H1 (cell line): ENCODE measurements at regions not wholly inside any gene's neighbourhood (a gene's known extent, or its start where the extent isn't known, plus 50 kb on each side); places are given as distances from the start of the nearest gene placed in this dataset.

Experiments used
- CTCF ChIA-PET: fragments of 300-600 bp; sonication (Branson Sonifier 250); formaldehyde crosslinking; loops from one replicate; lab custom pipeline; 2021; ENCODE audit not compliant: partially characterized antibody; lab: Charles Lee
- POLR2A ChIA-PET: fragments of 300-600 bp; sonication (Branson Sonifier 250); formaldehyde crosslinking; loops from one replicate; lab custom pipeline; 2021; ENCODE audit warnings: inconsistent platforms; ENCODE audit not compliant: partially characterized antibody; lab: Charles Lee
- DNase-seq, 2 experiments: peaks; one replicate each; pipeline versions ENCODE4 v3.0.0 to v3.0.0-alpha.2; 2010 to 2022; ENCODE audit warnings: low spot score in 2 of 2, low read depth in 1 of 2, mixed read lengths in 1 of 2
- FAIRE-seq: peaks from 2 replicates; lab custom pipeline; 2011; peaks lifted over from hg19 to GRCh38; lab: Jason Lieb, UNC
- H2AFZ ChIP-seq: 2 replicates; pipeline ENCODE4 v1.8.1; 2012; ENCODE audit warnings: low read length, inconsistent platforms
- H2AK5ac ChIP-seq: 2 replicates; pipeline ENCODE4 v1.6.1; 2013; ENCODE audit warnings: low read depth, low read length
- H2BK120ac ChIP-seq: replicated peaks from 2 replicates; pipeline ENCODE3; 2013; ENCODE audit warnings: low read depth, low read length, inconsistent platforms
- H2BK12ac ChIP-seq: 2 replicates; pipeline ENCODE4 v1.6.1; 2013; ENCODE audit warnings: low read depth, low read length
- H2BK15ac ChIP-seq: 2 replicates; pipeline ENCODE4 v1.6.1; 2013; ENCODE audit warnings: low read length
- H2BK20ac ChIP-seq: 2 replicates; pipeline ENCODE4 v1.6.1; 2013; ENCODE audit warnings: low read length
- H2BK5ac ChIP-seq: 2 replicates; pipeline ENCODE4 v1.6.1; 2013; ENCODE audit warnings: low read depth, low read length
- H3K14ac ChIP-seq: 2 replicates; pipeline ENCODE4 v1.6.1; 2013; ENCODE audit warnings: inconsistent platforms; ENCODE audit not compliant: insufficient read length
- H3K18ac ChIP-seq: 2 replicates; pipeline ENCODE4 v1.6.1; 2013; ENCODE audit warnings: low read length; ENCODE audit errors: extremely low read depth
- H3K23ac ChIP-seq: 2 replicates; pipeline ENCODE4 v1.6.1; 2013; ENCODE audit warnings: inconsistent platforms; ENCODE audit not compliant: insufficient read length
- H3K23me2 ChIP-seq: 2 replicates; pipeline ENCODE4 v1.6.1; 2013; ENCODE audit warnings: low read depth, low read length
- H3K27ac ChIP-seq: 2 replicates; pipeline ENCODE4 v1.6.1; 2011; ENCODE audit warnings: low read depth, low read length, inconsistent platforms
- H3K27me3 ChIP-seq, 4 experiments: replicated peaks in 1 of 4; 1 replicate in 1 of 4; 2 replicates in 3 of 4; pipeline versions ENCODE4 v1.6.1 to v1.8.1; 2011 to 2013; ENCODE audit warnings: low read length in 3 of 4, mild to moderate bottlenecking in 3 of 4, inconsistent platforms in 2 of 4, mixed read lengths in 2 of 4, moderate library complexity in 1 of 4; ENCODE audit not compliant: control insufficient read depth in 3 of 4, insufficient read depth in 3 of 4; ENCODE audit errors: extremely low read depth in 1 of 4
- H3K36me3 ChIP-seq, 4 experiments: 2 replicates each; pipeline versions ENCODE4 v1.6.1 to v1.8.1; 2011 to 2013; ENCODE audit warnings: mild to moderate bottlenecking in 4 of 4, low read length in 3 of 4, moderate library complexity in 2 of 4, control low read depth in 1 of 4, inconsistent platforms in 1 of 4; ENCODE audit not compliant: insufficient read depth in 4 of 4, control insufficient read depth in 2 of 4
- H3K4ac ChIP-seq: replicated peaks from 2 replicates; pipeline ENCODE3; 2013; ENCODE audit warnings: low read length, low read depth, mixed read lengths, inconsistent platforms; ENCODE audit not compliant: insufficient read length
- H3K4me1 ChIP-seq, 4 experiments: replicated peaks in 1 of 4; 1 replicate in 1 of 4; 2 replicates in 3 of 4; pipeline versions ENCODE4 v1.6.1 to v1.8.1; 2011 to 2013; ENCODE audit warnings: low read length in 3 of 4, inconsistent platforms in 2 of 4, mixed read lengths in 1 of 4; ENCODE audit not compliant: insufficient read depth in 4 of 4, control insufficient read depth in 3 of 4
- H3K4me2 ChIP-seq, 2 experiments: 2 replicates each; pipeline versions ENCODE4 v1.6.1 to v1.8.1; 2011 to 2013; ENCODE audit warnings: low read depth in 2 of 2, low read length in 2 of 2, control low read depth in 1 of 2, inconsistent platforms in 1 of 2, mild to moderate bottlenecking in 1 of 2; ENCODE audit not compliant: insufficient read depth in 1 of 2
- H3K4me3 ChIP-seq, 4 experiments: fragments of 200-600, 300-600 bp in 1 of 4; sonication (generic), shearing (Covaris generic), sonication (Bioruptor Twin) in 1 of 4; 2 replicates each; pipeline versions ENCODE4 v1.5.1 to v1.8.1; 2011 to 2016; ENCODE audit warnings: low read length in 4 of 4, low read depth in 3 of 4, control low read depth in 2 of 4, inconsistent platforms in 2 of 4, mild to moderate bottlenecking in 2 of 4, mixed read lengths in 1 of 4, moderate library complexity in 1 of 4; ENCODE audit not compliant: insufficient read depth in 2 of 4; ENCODE audit errors: extremely low read depth in 1 of 4
- H3K56ac ChIP-seq: replicated peaks from 2 replicates; pipeline ENCODE3; 2013; ENCODE audit warnings: low read depth, mild to moderate bottlenecking, mixed read lengths, low read length, inconsistent platforms; ENCODE audit not compliant: insufficient read length
- H3K79me1 ChIP-seq: 2 replicates; pipeline ENCODE4 v1.6.1; 2013; ENCODE audit warnings: low read depth, low read length, control low read depth
- H3K79me2 ChIP-seq, 2 experiments: 2 replicates each; pipeline versions ENCODE4 v1.6.1 to v1.8.1; 2012 to 2013; ENCODE audit warnings: low read length in 2 of 2, mild to moderate bottlenecking in 2 of 2, inconsistent platforms in 1 of 2; ENCODE audit not compliant: insufficient read depth in 2 of 2, control insufficient read depth in 1 of 2
- H3K9ac ChIP-seq, 4 experiments: replicated peaks in 1 of 4; 1 replicate in 1 of 4; 2 replicates in 3 of 4; pipeline versions ENCODE4 v1.6.1 to v1.8.1; 2011 to 2013; ENCODE audit warnings: low read depth in 3 of 4, low read length in 3 of 4, control low read depth in 2 of 4, mild to moderate bottlenecking in 2 of 4, moderate library complexity in 2 of 4, inconsistent platforms in 1 of 4; ENCODE audit errors: extremely low read depth in 1 of 4
- H3K9me3 ChIP-seq, 2 experiments: 2 replicates each; pipeline versions ENCODE4 v1.6.1 to v1.8.1; 2012 to 2013; ENCODE audit warnings: mild to moderate bottlenecking in 2 of 2, moderate library complexity in 2 of 2, control low read depth in 1 of 2, inconsistent platforms in 1 of 2, low read depth in 1 of 2, low read length in 1 of 2, mixed read lengths in 1 of 2; ENCODE audit not compliant: insufficient read depth in 2 of 2
- H4K20me1 ChIP-seq, 2 experiments: replicated peaks in 1 of 2; 2 replicates each; pipeline versions ENCODE3 to v1.8.1; 2011 to 2013; ENCODE audit warnings: inconsistent platforms in 2 of 2, low read length in 2 of 2, mild to moderate bottlenecking in 1 of 2; ENCODE audit not compliant: insufficient read depth in 2 of 2, control insufficient read depth in 1 of 2
- H4K5ac ChIP-seq: 2 replicates; pipeline ENCODE4 v1.6.1; 2013; ENCODE audit warnings: low read length, low read depth, mixed read lengths, inconsistent platforms; ENCODE audit not compliant: insufficient read length
- H4K8ac ChIP-seq: 2 replicates; pipeline ENCODE4 v1.8.0; 2013; ENCODE audit warnings: mild to moderate bottlenecking, moderate library complexity, low read length, inconsistent platforms; ENCODE audit not compliant: insufficient read depth; ENCODE audit errors: extremely low read depth
- H4K91ac ChIP-seq: replicated peaks from 2 replicates; pipeline ENCODE3; 2013; ENCODE audit warnings: low read length, mixed read lengths, inconsistent platforms; ENCODE audit not compliant: insufficient read length
- ATF3 ChIP-seq: IDR thresholded peaks from 2 replicates; pipeline ENCODE4 v1.6.1; 2011; ENCODE audit warnings: low read depth, mild to moderate bottlenecking, low read length; ENCODE audit not compliant: insufficient read depth
- CTBP2 ChIP-seq: IDR thresholded peaks from 2 replicates; pipeline ENCODE4 v1.7.0; 2011; ENCODE audit warnings: borderline replicate concordance, mild to moderate bottlenecking, moderate library complexity, mixed read lengths, low read length; ENCODE audit not compliant: insufficient read depth, insufficient read length
- E2F6 ChIP-seq: IDR thresholded peaks from 2 replicates; pipeline ENCODE4 v1.6.1; 2012; ENCODE audit warnings: inconsistent platforms
- EP300 ChIP-seq, 2 experiments: IDR thresholded peaks; 1 replicate in 1 of 2; 2 replicates in 1 of 2; pipeline ENCODE4 v1.6.1; 2011 to 2012; ENCODE audit warnings: low read depth in 2 of 2, low read length in 2 of 2, mild to moderate bottlenecking in 2 of 2, borderline replicate concordance in 1 of 2, inconsistent platforms in 1 of 2, moderate library complexity in 1 of 2
- JUN ChIP-seq: IDR thresholded peaks from 2 replicates; pipeline ENCODE4 v1.6.1; 2011; ENCODE audit warnings: low read depth, mild to moderate bottlenecking, improper control_type of control experiment, low read length
- MAX ChIP-seq: IDR thresholded peaks from 2 replicates; pipeline ENCODE4 v1.6.1; 2012; ENCODE audit warnings: inconsistent platforms
- POLR2A ChIP-seq, 2 experiments: IDR thresholded peaks; 1 replicate in 1 of 2; 2 replicates in 1 of 2; pipeline ENCODE4 v1.6.1; 2011; ENCODE audit warnings: low read depth in 2 of 2, low read length in 2 of 2, mild to moderate bottlenecking in 2 of 2; ENCODE audit errors: control extremely low read depth in 1 of 2
- POLR2AphosphoS5 ChIP-seq: IDR thresholded peaks from 2 replicates; pipeline ENCODE4 v1.6.1; 2011; ENCODE audit warnings: low read depth, low read length
- RAD21 ChIP-seq, 2 experiments: IDR thresholded peaks in 1 of 2; conservative IDR thresholded peaks in 1 of 2; 2 replicates each; pipeline ENCODE4 v1.6.1; 2011; ENCODE audit warnings: low read depth in 2 of 2, low read length in 2 of 2, improper control_type of control experiment in 1 of 2, inconsistent platforms in 1 of 2, mild to moderate bottlenecking in 1 of 2, moderate library complexity in 1 of 2
- RFX5 ChIP-seq: IDR thresholded peaks from 2 replicates; pipeline ENCODE4 v1.6.1; 2011; ENCODE audit warnings: low read depth, low read length, improper control_type of control experiment, borderline replicate concordance
- RNF2 ChIP-seq: fragments of 200-900, 300-1000 bp; sonication (generic); IDR thresholded peaks from 2 replicates; pipeline ENCODE4 v1.7.1; 2016; ENCODE audit warnings: borderline replicate concordance, low read depth, mild to moderate bottlenecking, antibody characterized with exemption, low read length; ENCODE audit not compliant: poor library complexity, severe bottlenecking; ENCODE audit errors: missing control alignments
- WGBS, 2 experiments: shearing (Covaris generic) in 1 of 2; methylation state at CpG; one replicate each; pipeline versions ENCODE4 v1.1.6 to v1.1.7; 2013 to 2015; ENCODE audit warnings: low lambda C conversion rate in 2 of 2, mixed read lengths in 2 of 2, inconsistent platforms in 1 of 2, low coverage in 1 of 2, missing lambda C conversion rate in 1 of 2; ENCODE audit not compliant: insufficient replicate concordance in 2 of 2, insufficient coverage in 1 of 2, insufficient read length in 1 of 2; ENCODE audit errors: extremely low coverage in 1 of 2, missing lambda C conversion rate in 1 of 2; 5-methylcytosine and 5-hydroxymethylcytosine counted together

- Histone ChIP-seq H3K4ac (no peak overlapping the region), H4K8ac (no peak overlapping the region), H3K56ac (no peak overlapping the region), H3K79me1 (no peaks in the 10 kb centered on the region), H3K4me3 (no peak overlapping the region), H2BK5ac (no peak overlapping the region), H3K4me1 (no peaks in the 10 kb centered on the region), H2BK20ac (no peak overlapping the region), H3K4me2 (no peak overlapping the region), H3K79me2 (no peaks in the 10 kb centered on the region), H2BK120ac (no peak overlapping the region), H4K20me1 (no peaks in the 10 kb centered on the region), H2BK12ac (no peak overlapping the region), H3K14ac (no peak overlapping the region), H3K27ac (no peak overlapping the region), H4K91ac (no peak overlapping the region), H2BK15ac (no peak overlapping the region), H3K36me3 (no peaks in the 10 kb centered on the region), H2AFZ (0 out of 2 replicates have a peak overlapping the region, but pooled peaks have one; percentile 21), H2AK5ac (no peak overlapping the region), H4K5ac (no peak overlapping the region), H3K23ac (no peak overlapping the region)
- DNase-seq (no peak), FAIRE-seq (no peak)
- ChIA-PET POLR2A (no interaction called here), CTCF (no interaction called here)
- 47% methylated on average over 1 of the region's 1 CpG; no CpG with 5 or more reads in 1 of the 2 experiments for WGBS, 2 experiments
- TF ChIP-seq POLR2A (IDR thresholded peaks at IDR 0.05; ENCODE audit: control extremely low read depth in 1 of 2, low read depth in 2 of 2, low read length in 2 of 2) = no peak
- no peak for TF ChIP-seq RFX5
- TF ChIP-seq EP300 (IDR thresholded peaks at IDR 0.05; ENCODE audit: borderline replicate concordance in 1 of 2, low read depth in 2 of 2, low read length in 2 of 2) = no peak
- no peak for TF ChIP-seq MAX
- TF ChIP-seq RAD21 (IDR thresholded peaks at IDR 0.05 in 1 of 2, conservative IDR thresholded peaks at IDR 0.05 in 1 of 2; ENCODE audit: low read depth in 2 of 2, low read length in 2 of 2) = no peak
- no peak for TF ChIP-seq ATF3
- TF ChIP-seq CTBP2 = no peak
- no peak for TF ChIP-seq JUN
- TF ChIP-seq E2F6 = no peak
- no peak for TF ChIP-seq POLR2AphosphoS5
- no peak for TF ChIP-seq RNF2
- TF ChIP-seq, all 59 proteins: peak for 0
- Histone ChIP-seq H3K23me2 (no peaks in the 10 kb centered on the region), H3K18ac (no peak overlapping the region), H3K9me3 (no peaks in the 10 kb centered on the region), H3K9ac (no peak overlapping the region), H3K27me3 (no peaks in the 10 kb centered on the region)
These were observed 1359.5 kb downstream of the TECRL start for GRCh38 chr4:63049726-63050125.
